ENCODE measurements at regions not wholly inside any gene's neighbourhood (a gene's known extent, or its start where the extent isn't known, plus 50 kb on each side); places are given as distances from the start of the nearest gene placed in this dataset.
"Not testable (repeated sequence)": the region's sequence is repeated elsewhere in the genome, so short reads cannot be mapped to it uniquely, and the experiment has no call there.

GRCh38 chr1:199404191-199404590 is 623.3 kb upstream of the NR5A2 start:
- no peak for DNase-seq

- no peak for DNase-seq
Measured at GRCh38 chr1:199404976-199405375, 622.5 kb upstream of the NR5A2 start.

- DNase-seq, result no peak
Measured at GRCh38 chr1:199405634-199406196, 621.8 kb upstream of the NR5A2 start.

- DNase-seq, result no peak
Measured at GRCh38 chr1:199410462-199410861, 617.0 kb upstream of the NR5A2 start.

- no peak for DNase-seq
Measured at GRCh38 chr1:199411506-199411905, 616.0 kb upstream of the NR5A2 start.

- no peak for DNase-seq
Measured at GRCh38 chr1:199422206-199422605, 605.3 kb upstream of the NR5A2 start.

- no peak for DNase-seq
Measured at GRCh38 chr1:199447906-199448305, 579.6 kb upstream of the NR5A2 start.

- DNase-seq, result no peak
Measured at GRCh38 chr1:199448646-199449045, 578.9 kb upstream of the NR5A2 start.

- no peak for DNase-seq
Measured at GRCh38 chr1:199449221-199449620, 578.3 kb upstream of the NR5A2 start.

GRCh38 chr1:199449681-199450080 is 577.8 kb upstream of the NR5A2 start:
- DNase-seq, result no peak

- DNase-seq, result no peak
Measured at GRCh38 chr1:199452627-199453026, 574.9 kb upstream of the NR5A2 start.

GRCh38 chr1:199453723-199454122 is 573.8 kb upstream of the NR5A2 start:
- DNase-seq, result no peak

GRCh38 chr1:199460933-199461332 is 566.6 kb upstream of the NR5A2 start:
- no peak for DNase-seq

- no peak for DNase-seq
Measured at GRCh38 chr1:199463521-199464127, 563.9 kb upstream of the NR5A2 start.

- no peak for DNase-seq
Measured at GRCh38 chr1:199466961-199467360, 560.5 kb upstream of the NR5A2 start.

- no peak for DNase-seq
Measured at GRCh38 chr1:199472018-199472417, 555.5 kb upstream of the NR5A2 start.

GRCh38 chr1:199472978-199473377 is 554.5 kb upstream of the NR5A2 start:
- DNase-seq, result no peak

GRCh38 chr1:199474738-199475137 is 552.8 kb upstream of the NR5A2 start:
- no peak for DNase-seq

GRCh38 chr1:199482426-199482825 is 545.1 kb upstream of the NR5A2 start:
- no peak for DNase-seq

GRCh38 chr1:199489594-199489993 is 537.9 kb upstream of the NR5A2 start:
- no peak for DNase-seq

- DNase-seq, result no peak
Measured at GRCh38 chr1:199490769-199491527, 536.6 kb upstream of the NR5A2 start.

- no peak for DNase-seq
Measured at GRCh38 chr1:199495432-199495831, 532.1 kb upstream of the NR5A2 start.

- not testable (repeated sequence) for DNase-seq
Measured at GRCh38 chr1:199498802-199499201, 528.7 kb upstream of the NR5A2 start.
